H1 (cell line): ENCODE measurements at regions not wholly inside any gene's neighbourhood (a gene's known extent, or its start where the extent isn't known, plus 50 kb on each side); places are given as distances from the start of the nearest gene placed in this dataset.

Experiments used
- CTCF ChIA-PET: fragments of 300-600 bp; sonication (Branson Sonifier 250); formaldehyde crosslinking; loops from one replicate; lab custom pipeline; 2021; ENCODE audit not compliant: partially characterized antibody; lab: Charles Lee
- POLR2A ChIA-PET: fragments of 300-600 bp; sonication (Branson Sonifier 250); formaldehyde crosslinking; loops from one replicate; lab custom pipeline; 2021; ENCODE audit warnings: inconsistent platforms; ENCODE audit not compliant: partially characterized antibody; lab: Charles Lee
- DNase-seq, 2 experiments: peaks; one replicate each; pipeline versions ENCODE4 v3.0.0 to v3.0.0-alpha.2; 2010 to 2022; ENCODE audit warnings: low spot score in 2 of 2, low read depth in 1 of 2, mixed read lengths in 1 of 2
- FAIRE-seq: peaks from 2 replicates; lab custom pipeline; 2011; peaks lifted over from hg19 to GRCh38; lab: Jason Lieb, UNC
- H2AFZ ChIP-seq: 2 replicates; pipeline ENCODE4 v1.8.1; 2012; ENCODE audit warnings: low read length, inconsistent platforms
- H2AK5ac ChIP-seq: 2 replicates; pipeline ENCODE4 v1.6.1; 2013; ENCODE audit warnings: low read depth, low read length
- H2BK120ac ChIP-seq: replicated peaks from 2 replicates; pipeline ENCODE3; 2013; ENCODE audit warnings: low read depth, low read length, inconsistent platforms
- H2BK12ac ChIP-seq: 2 replicates; pipeline ENCODE4 v1.6.1; 2013; ENCODE audit warnings: low read depth, low read length
- H2BK15ac ChIP-seq: 2 replicates; pipeline ENCODE4 v1.6.1; 2013; ENCODE audit warnings: low read length
- H2BK20ac ChIP-seq: 2 replicates; pipeline ENCODE4 v1.6.1; 2013; ENCODE audit warnings: low read length
- H2BK5ac ChIP-seq: 2 replicates; pipeline ENCODE4 v1.6.1; 2013; ENCODE audit warnings: low read depth, low read length
- H3K14ac ChIP-seq: 2 replicates; pipeline ENCODE4 v1.6.1; 2013; ENCODE audit warnings: inconsistent platforms; ENCODE audit not compliant: insufficient read length
- H3K18ac ChIP-seq: 2 replicates; pipeline ENCODE4 v1.6.1; 2013; ENCODE audit warnings: low read length; ENCODE audit errors: extremely low read depth
- H3K23ac ChIP-seq: 2 replicates; pipeline ENCODE4 v1.6.1; 2013; ENCODE audit warnings: inconsistent platforms; ENCODE audit not compliant: insufficient read length
- H3K23me2 ChIP-seq: 2 replicates; pipeline ENCODE4 v1.6.1; 2013; ENCODE audit warnings: low read depth, low read length
- H3K27ac ChIP-seq: 2 replicates; pipeline ENCODE4 v1.6.1; 2011; ENCODE audit warnings: low read depth, low read length, inconsistent platforms
- H3K27me3 ChIP-seq, 4 experiments: replicated peaks in 1 of 4; 1 replicate in 1 of 4; 2 replicates in 3 of 4; pipeline versions ENCODE4 v1.6.1 to v1.8.1; 2011 to 2013; ENCODE audit warnings: low read length in 3 of 4, mild to moderate bottlenecking in 3 of 4, inconsistent platforms in 2 of 4, mixed read lengths in 2 of 4, moderate library complexity in 1 of 4; ENCODE audit not compliant: control insufficient read depth in 3 of 4, insufficient read depth in 3 of 4; ENCODE audit errors: extremely low read depth in 1 of 4
- H3K36me3 ChIP-seq, 4 experiments: 2 replicates each; pipeline versions ENCODE4 v1.6.1 to v1.8.1; 2011 to 2013; ENCODE audit warnings: mild to moderate bottlenecking in 4 of 4, low read length in 3 of 4, moderate library complexity in 2 of 4, control low read depth in 1 of 4, inconsistent platforms in 1 of 4; ENCODE audit not compliant: insufficient read depth in 4 of 4, control insufficient read depth in 2 of 4
- H3K4ac ChIP-seq: replicated peaks from 2 replicates; pipeline ENCODE3; 2013; ENCODE audit warnings: low read length, low read depth, mixed read lengths, inconsistent platforms; ENCODE audit not compliant: insufficient read length
- H3K4me1 ChIP-seq, 4 experiments: replicated peaks in 1 of 4; 1 replicate in 1 of 4; 2 replicates in 3 of 4; pipeline versions ENCODE4 v1.6.1 to v1.8.1; 2011 to 2013; ENCODE audit warnings: low read length in 3 of 4, inconsistent platforms in 2 of 4, mixed read lengths in 1 of 4; ENCODE audit not compliant: insufficient read depth in 4 of 4, control insufficient read depth in 3 of 4
- H3K4me2 ChIP-seq, 2 experiments: 2 replicates each; pipeline versions ENCODE4 v1.6.1 to v1.8.1; 2011 to 2013; ENCODE audit warnings: low read depth in 2 of 2, low read length in 2 of 2, control low read depth in 1 of 2, inconsistent platforms in 1 of 2, mild to moderate bottlenecking in 1 of 2; ENCODE audit not compliant: insufficient read depth in 1 of 2
- H3K4me3 ChIP-seq, 4 experiments: fragments of 200-600, 300-600 bp in 1 of 4; sonication (generic), shearing (Covaris generic), sonication (Bioruptor Twin) in 1 of 4; 2 replicates each; pipeline versions ENCODE4 v1.5.1 to v1.8.1; 2011 to 2016; ENCODE audit warnings: low read length in 4 of 4, low read depth in 3 of 4, control low read depth in 2 of 4, inconsistent platforms in 2 of 4, mild to moderate bottlenecking in 2 of 4, mixed read lengths in 1 of 4, moderate library complexity in 1 of 4; ENCODE audit not compliant: insufficient read depth in 2 of 4; ENCODE audit errors: extremely low read depth in 1 of 4
- H3K56ac ChIP-seq: replicated peaks from 2 replicates; pipeline ENCODE3; 2013; ENCODE audit warnings: low read depth, mild to moderate bottlenecking, mixed read lengths, low read length, inconsistent platforms; ENCODE audit not compliant: insufficient read length
- H3K79me1 ChIP-seq: 2 replicates; pipeline ENCODE4 v1.6.1; 2013; ENCODE audit warnings: low read depth, low read length, control low read depth
- H3K79me2 ChIP-seq, 2 experiments: 2 replicates each; pipeline versions ENCODE4 v1.6.1 to v1.8.1; 2012 to 2013; ENCODE audit warnings: low read length in 2 of 2, mild to moderate bottlenecking in 2 of 2, inconsistent platforms in 1 of 2; ENCODE audit not compliant: insufficient read depth in 2 of 2, control insufficient read depth in 1 of 2
- H3K9ac ChIP-seq, 4 experiments: replicated peaks in 1 of 4; 1 replicate in 1 of 4; 2 replicates in 3 of 4; pipeline versions ENCODE4 v1.6.1 to v1.8.1; 2011 to 2013; ENCODE audit warnings: low read depth in 3 of 4, low read length in 3 of 4, control low read depth in 2 of 4, mild to moderate bottlenecking in 2 of 4, moderate library complexity in 2 of 4, inconsistent platforms in 1 of 4; ENCODE audit errors: extremely low read depth in 1 of 4
- H3K9me3 ChIP-seq, 2 experiments: 2 replicates each; pipeline versions ENCODE4 v1.6.1 to v1.8.1; 2012 to 2013; ENCODE audit warnings: mild to moderate bottlenecking in 2 of 2, moderate library complexity in 2 of 2, control low read depth in 1 of 2, inconsistent platforms in 1 of 2, low read depth in 1 of 2, low read length in 1 of 2, mixed read lengths in 1 of 2; ENCODE audit not compliant: insufficient read depth in 2 of 2
- H4K20me1 ChIP-seq, 2 experiments: replicated peaks in 1 of 2; 2 replicates each; pipeline versions ENCODE3 to v1.8.1; 2011 to 2013; ENCODE audit warnings: inconsistent platforms in 2 of 2, low read length in 2 of 2, mild to moderate bottlenecking in 1 of 2; ENCODE audit not compliant: insufficient read depth in 2 of 2, control insufficient read depth in 1 of 2
- H4K5ac ChIP-seq: 2 replicates; pipeline ENCODE4 v1.6.1; 2013; ENCODE audit warnings: low read length, low read depth, mixed read lengths, inconsistent platforms; ENCODE audit not compliant: insufficient read length
- H4K8ac ChIP-seq: 2 replicates; pipeline ENCODE4 v1.8.0; 2013; ENCODE audit warnings: mild to moderate bottlenecking, moderate library complexity, low read length, inconsistent platforms; ENCODE audit not compliant: insufficient read depth; ENCODE audit errors: extremely low read depth
- H4K91ac ChIP-seq: replicated peaks from 2 replicates; pipeline ENCODE3; 2013; ENCODE audit warnings: low read length, mixed read lengths, inconsistent platforms; ENCODE audit not compliant: insufficient read length
- RNF2 ChIP-seq: fragments of 200-900, 300-1000 bp; sonication (generic); IDR thresholded peaks from 2 replicates; pipeline ENCODE4 v1.7.1; 2016; ENCODE audit warnings: borderline replicate concordance, low read depth, mild to moderate bottlenecking, antibody characterized with exemption, low read length; ENCODE audit not compliant: poor library complexity, severe bottlenecking; ENCODE audit errors: missing control alignments
- WGBS, 2 experiments: shearing (Covaris generic) in 1 of 2; methylation state at CpG; one replicate each; pipeline versions ENCODE4 v1.1.6 to v1.1.7; 2013 to 2015; ENCODE audit warnings: low lambda C conversion rate in 2 of 2, mixed read lengths in 2 of 2, inconsistent platforms in 1 of 2, low coverage in 1 of 2, missing lambda C conversion rate in 1 of 2; ENCODE audit not compliant: insufficient replicate concordance in 2 of 2, insufficient coverage in 1 of 2, insufficient read length in 1 of 2; ENCODE audit errors: extremely low coverage in 1 of 2, missing lambda C conversion rate in 1 of 2; 5-methylcytosine and 5-hydroxymethylcytosine counted together

DNA sequence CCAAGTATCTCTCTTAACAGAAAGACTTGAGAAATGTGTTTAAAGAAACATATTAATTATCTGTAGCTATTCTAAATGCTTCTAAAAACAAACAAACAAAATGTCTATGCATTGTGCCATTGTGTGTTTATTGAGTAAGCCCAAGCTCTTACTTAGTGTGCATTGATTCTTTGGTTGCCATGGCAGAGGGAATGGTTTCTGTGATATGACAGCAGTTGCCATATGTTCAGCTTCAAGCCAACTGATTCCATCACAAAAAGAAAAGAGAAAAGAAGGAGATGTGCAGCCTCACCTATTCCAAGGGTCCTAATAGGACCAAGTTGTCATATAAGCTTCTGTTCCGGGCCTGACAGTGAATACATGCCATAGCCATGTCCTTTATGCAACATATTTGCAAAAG, 457.5 kb downstream of the TOX3 start:
- Histone ChIP-seq H3K4me1 (no peaks in the 10 kb centered on the region), H2BK15ac (no peak overlapping the region), H3K14ac (no peak overlapping the region), H3K79me1 (no peaks in the 10 kb centered on the region), H2AFZ (no peak overlapping the region), H3K4ac (no peak overlapping the region), H3K4me2 (no peak overlapping the region), H3K18ac (no peak overlapping the region), H3K56ac (no peak overlapping the region), H4K91ac (no peak overlapping the region), H3K36me3 (no peaks in the 10 kb centered on the region), H2BK5ac (no peak overlapping the region), H3K27me3 (no peaks in the 10 kb centered on the region), H3K9me3 (no peaks in the 10 kb centered on the region), H2AK5ac (no peak overlapping the region), H3K4me3 (no peak overlapping the region), H2BK12ac (no peak overlapping the region), H3K27ac (no peak overlapping the region), H4K8ac (no peak overlapping the region), H3K9ac (no peak overlapping the region), H2BK20ac (no peak overlapping the region), H3K79me2 (no peaks in the 10 kb centered on the region), H4K5ac (no peak overlapping the region), H3K23ac (no peak overlapping the region), H3K23me2 (peaks cover 2% of the 10 kb centered on the region; the same call in 1 of the 2 replicates), H2BK120ac (no peak overlapping the region), H4K20me1 (no peaks in the 10 kb centered on the region)
- WGBS, 2 experiments = 83% methylated on average over 1 of the region's 1 CpG; no CpG with 5 or more reads in 1 of the 2 experiments
- no peak for TF ChIP-seq RNF2
- ChIA-PET CTCF (interaction anchor here (0.6 to 1.5 kb wide), 4 partner anchors 20 to 276 kb away, joined by 3 to 6 read pairs (median 3); no protein-coding TSS in a partner anchor), POLR2A (no interaction called here)
- FAIRE-seq (no peak), DNase-seq (no peak)
